HepG2 (cell line): ENCODE measurements at regions not wholly inside any gene's neighbourhood (a gene's known extent, or its start where the extent isn't known, plus 50 kb on each side); places are given as distances from the start of the nearest gene placed in this dataset.

Source experiments
- ATAC-seq: fragments of 200-7000 bp; cut with Tn5 transposase; 3 replicates; pipeline ENCODE4 v1.9.1; 2020; ENCODE audit warnings: mild to moderate bottlenecking, moderate library complexity
- BruUV-seq: library from RNA; stranded (reverse); fragments of 400-500 nt; replicated peaks from 2 replicates; lab custom pipeline; 2021; lab: Mats Ljungman, UMichigan
- CTCF ChIA-PET: fragments of 300-600 bp; formaldehyde crosslinking; extraction: SDS; loops from one replicate; lab custom pipeline; 2021; ENCODE audit warnings: low total read pairs, inconsistent platforms, low intra/inter-chr PET ratio; lab: Yijun Ruan, JAX
- POLR2A ChIA-PET: fragments of 350-600 bp; sonication (Branson Sonifier 250); formaldehyde crosslinking; loops from one replicate; lab custom pipeline; 2020; ENCODE audit warnings: antibody characterized with exemption, inconsistent platforms; lab: Yijun Ruan, JAX
- DNase-seq: peaks from one replicate; pipeline ENCODE4 v3.0.0-alpha.2; 2015; ENCODE audit warnings: low spot score
- FAIRE-seq: peaks from 3 replicates; lab custom pipeline; 2011; peaks lifted over from hg19 to GRCh38; lab: Jason Lieb, UNC
- H2AFZ ChIP-seq: one replicate; pipeline ENCODE4 v1.6.1; 2011; ENCODE audit warnings: low read length, inconsistent platforms
- H3K27ac ChIP-seq: fragments of 300-600 bp; 3 replicates; pipeline ENCODE4 v1.8.0; 2011; ENCODE audit warnings: mixed run types, mild to moderate bottlenecking, mixed read lengths, low read length, inconsistent platforms; ENCODE audit not compliant: insufficient read depth; ENCODE audit errors: extremely low read length
- H3K27me3 ChIP-seq, 2 experiments: fragments of 200-600 bp in 1 of 2; 2 replicates in 1 of 2; 3 replicates in 1 of 2; pipeline versions ENCODE4 v1.6.0 to v1.8.0; 2011; ENCODE audit warnings: low read length in 2 of 2, mild to moderate bottlenecking in 2 of 2, moderate library complexity in 2 of 2, inconsistent platforms in 1 of 2; ENCODE audit not compliant: insufficient read depth in 2 of 2, control insufficient read depth in 1 of 2
- H3K36me3 ChIP-seq, 2 experiments: fragments of 200-600 bp in 1 of 2; replicated peaks in 1 of 2; 2 replicates in 1 of 2; 3 replicates in 1 of 2; pipeline versions ENCODE4 v1.5.1 to v1.8.0; 2011; ENCODE audit warnings: low read length in 2 of 2, inconsistent platforms in 1 of 2; ENCODE audit not compliant: insufficient read depth in 2 of 2, control insufficient read depth in 1 of 2
- H3K4me1 ChIP-seq: 2 replicates; pipeline ENCODE4 v1.5.1; 2012; ENCODE audit warnings: low read length, inconsistent platforms; ENCODE audit not compliant: insufficient read depth
- H3K4me2 ChIP-seq: 2 replicates; pipeline ENCODE4 v1.6.0; 2011; ENCODE audit warnings: low read depth, low read length, inconsistent platforms
- H3K4me3 ChIP-seq, 3 experiments: fragments of 200-600 bp in 1 of 3; sonication (generic), shearing (Covaris generic) in 1 of 3; replicated peaks in 1 of 3; 2 replicates each; pipeline ENCODE4 v1.5.1; 2011 to 2016; ENCODE audit warnings: low read length in 3 of 3, inconsistent platforms in 2 of 3, low read depth in 2 of 3, mild to moderate bottlenecking in 2 of 3, control low read depth in 1 of 3, mixed read lengths in 1 of 3; ENCODE audit not compliant: insufficient read depth in 1 of 3
- H3K79me2 ChIP-seq: one replicate; pipeline ENCODE4 v1.6.1; 2011; ENCODE audit warnings: low read length, inconsistent platforms; ENCODE audit not compliant: insufficient read depth
- H3K9ac ChIP-seq: 2 replicates; pipeline ENCODE4 v1.6.0; 2011; ENCODE audit warnings: mild to moderate bottlenecking, low read depth, low read length, inconsistent platforms; ENCODE audit not compliant: insufficient read depth
- H3K9me3 ChIP-seq: 2 replicates; pipeline ENCODE4 v1.5.1; 2012; ENCODE audit warnings: mild to moderate bottlenecking, low read length
- H4K20me1 ChIP-seq: 2 replicates; pipeline ENCODE4 v1.6.0; 2011; ENCODE audit warnings: inconsistent platforms, mild to moderate bottlenecking, low read length, moderate library complexity; ENCODE audit not compliant: insufficient read depth
- NFATC3 ChIP-seq: sonication (generic); formaldehyde crosslinking; IDR thresholded peaks from 2 replicates; pipeline ENCODE4 v1.5.1; 2020; ENCODE audit warnings: mild to moderate bottlenecking, missing genetic modification reagents
- ZBTB7A ChIP-seq: sonication (generic); formaldehyde crosslinking; IDR thresholded peaks from 2 replicates; pipeline ENCODE4 v1.8.0; 2022; ENCODE audit warnings: mild to moderate bottlenecking, missing genetic modification reagents
- ZNF142 ChIP-seq: sonication (generic); formaldehyde crosslinking; IDR thresholded peaks from 2 replicates; pipeline ENCODE4 v1.4.0; 2020; ENCODE audit warnings: missing genetic modification reagents
- ZNF572 ChIP-seq: sonication (generic); formaldehyde crosslinking; IDR thresholded peaks from 2 replicates; pipeline ENCODE4 v1.5.1; 2020; ENCODE audit warnings: mild to moderate bottlenecking, missing genetic modification reagents
- ZNF609 ChIP-seq: sonication (generic); formaldehyde crosslinking; IDR thresholded peaks from 2 replicates; pipeline ENCODE4 v1.4.0; 2020; ENCODE audit warnings: mild to moderate bottlenecking, missing genetic modification reagents, borderline replicate concordance
- ZNF784 ChIP-seq: sonication (generic); formaldehyde crosslinking; IDR thresholded peaks from 2 replicates; pipeline ENCODE4 v1.5.1; 2020; ENCODE audit warnings: missing genetic modification reagents, mild to moderate bottlenecking, borderline replicate concordance
- ZSCAN9 ChIP-seq: IDR thresholded peaks from 2 replicates; pipeline ENCODE4 v1.6.1; 2016; ENCODE audit warnings: borderline replicate concordance
- WGBS: methylation state at CpG from one replicate; pipeline ENCODE4 v1.1.6; 2017; ENCODE audit warnings: low lambda C conversion rate; 5-methylcytosine and 5-hydroxymethylcytosine counted together
- in situ Hi-C: cut with HindIII; loops from 2 replicates; pipeline ENCODE4 v1.10.0; 2017; ENCODE audit warnings: low pct_unique_long_range_greater_than_20kb; ENCODE audit not compliant: extremely low pct_ligation_motif_present
- intact Hi-C: fragments of 100-400 bp; cut with micrococcal nuclease; formaldehyde crosslinking; loops from one replicate; pipeline ENCODE4 v1.10.0; 2022; ENCODE audit not compliant: unreplicated experiment

- no peak for TF ChIP-seq ZNF142 (CRISPR knock-in tag)
- TF ChIP-seq NFATC3 (CRISPR knock-in tag), result no peak
- no peak for TF ChIP-seq ZSCAN9 (CRISPR knock-in tag)
- TF ChIP-seq ZNF572 (CRISPR knock-in tag), result no peak
- no peak for TF ChIP-seq ZNF784 (CRISPR knock-in tag)
Observed at GRCh38 chr13:40446365-40446764, 220.1 kb downstream of the FOXO1 start (continued).

- DNase-seq (no peak), FAIRE-seq (no peak), ATAC-seq (no peak)
- CTCF ChIA-PET, result no interaction called here
- Histone ChIP-seq H3K4me2 (no peak overlapping the region), H3K27me3 (no peaks in the 10 kb centered on the region), H3K36me3 (no peaks in the 10 kb centered on the region), H3K79me2 (no peaks in the 10 kb centered on the region), H3K4me3 (no peak overlapping the region), H2AFZ (no peak overlapping the region), H3K9ac (no peak overlapping the region), H3K4me1 (peaks cover 13% of the 10 kb centered on the region), H4K20me1 (no peaks in the 10 kb centered on the region), H3K27ac (no peak overlapping the region), H3K9me3 (peaks cover 7% of the 10 kb centered on the region; the same call in 1 of the 2 replicates)
- intact Hi-C loops, result no loop called here
- POLR2A ChIA-PET, result no interaction called here
- no TSS peak for BruUV-seq
- 51% methylated on average over 3 of the region's 3 CpGs for WGBS
- in situ Hi-C loops, result no loop called here
- TF ChIP-seq ZNF609 (no peak), ZBTB7A (CRISPR knock-in tag) (no peak)
Observed at GRCh38 chr13:40447857-40448256, 218.6 kb downstream of the FOXO1 start.
